ENCODE measurements at regions not wholly inside any gene's neighbourhood (a gene's known extent, or its start where the extent isn't known, plus 50 kb on each side); places are given as distances from the start of the nearest gene placed in this dataset.
"Not testable (repeated sequence)": the region's sequence is repeated elsewhere in the genome, so short reads cannot be mapped to it uniquely, and the experiment has no call there.

DNA sequence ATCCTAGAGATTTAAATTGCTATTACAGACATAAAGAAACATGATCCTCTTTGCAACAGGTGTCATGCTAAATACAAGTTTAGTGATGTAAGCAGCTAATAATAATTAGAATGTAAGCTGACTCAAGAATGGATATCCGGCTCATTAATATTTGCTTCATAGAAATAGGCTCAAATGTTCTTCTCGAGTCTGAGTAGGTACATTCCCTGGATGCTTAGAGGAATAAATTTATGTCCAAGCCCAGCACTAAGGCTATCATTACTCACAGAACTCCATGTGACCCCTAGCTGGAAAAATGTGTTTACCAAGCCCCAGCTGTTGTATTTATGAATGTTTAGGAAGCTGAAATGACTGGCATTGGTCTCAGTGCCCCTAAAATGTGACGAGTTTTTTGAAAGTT, 87.6 kb upstream of the TSPAN7 start:
- DNase-seq (ENCODE audit: low read depth) = peak; percentile 24

GRCh38 chrX:38474543-38474942, 86.8 kb upstream of the TSPAN7 start:
- no peak for DNase-seq (ENCODE audit: low read depth)

DNA sequence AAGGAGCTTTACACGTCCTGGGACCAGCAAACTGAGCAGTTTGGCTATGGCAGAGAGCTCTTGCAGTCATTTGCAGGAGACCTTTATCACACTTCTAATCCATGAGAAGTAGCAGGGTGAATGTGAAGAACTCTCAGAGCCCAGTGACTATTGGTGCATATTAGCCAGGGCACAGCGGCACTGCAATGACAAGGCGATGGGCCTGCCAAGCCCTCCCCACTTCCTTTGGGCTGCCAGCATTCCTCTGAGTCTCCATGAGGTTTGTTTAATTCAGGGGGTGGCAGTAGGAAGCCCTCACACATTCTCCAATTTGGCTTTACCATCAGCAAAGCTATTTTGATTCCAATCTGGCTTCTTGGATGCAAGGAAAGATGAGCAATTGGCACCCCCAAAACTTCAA, 79.2 kb upstream of the TSPAN7 start:
- no peak for DNase-seq (ENCODE audit: low read depth)

- DNase-seq (ENCODE audit: low read depth) = no peak
Observed at GRCh38 chrX:38484607-38485498, 76.5 kb upstream of the TSPAN7 start.

GRCh38 chrX:38489341-38489740, 72.0 kb upstream of the TSPAN7 start:
- no peak for DNase-seq (ENCODE audit: low read depth)

GRCh38 chrX:38494239-38494823, 67.0 kb upstream of the TSPAN7 start:
- no peak for DNase-seq (ENCODE audit: low read depth)

DNA sequence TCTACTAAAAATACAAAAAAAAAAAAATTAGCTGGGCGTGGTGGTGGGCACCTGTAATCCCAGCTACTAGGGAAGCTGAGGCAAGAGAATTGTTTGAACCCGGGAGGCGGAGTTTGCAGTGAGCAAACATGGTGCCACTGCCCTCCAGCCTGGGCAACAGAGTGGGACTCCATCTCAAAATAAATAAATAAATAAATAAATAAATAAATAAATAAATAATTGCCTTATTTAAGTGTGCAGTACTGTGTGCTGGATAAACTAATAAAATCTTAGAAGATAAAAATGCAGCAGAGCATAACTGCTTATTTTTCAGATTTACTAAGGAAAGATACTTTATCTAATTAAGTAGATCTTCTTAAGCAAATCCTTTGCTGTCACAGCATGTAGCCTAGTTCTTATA, 61.7 kb upstream of the TSPAN7 start:
- DNase-seq (ENCODE audit: low read depth) = not testable (repeated sequence)

GRCh38 chrX:38500141-38500540, 61.2 kb upstream of the TSPAN7 start:
- peak; percentile 31 for DNase-seq (ENCODE audit: low read depth)

GRCh38 chrX:38500866-38501265, 60.5 kb upstream of the TSPAN7 start:
- DNase-seq (ENCODE audit: low read depth) = peak; percentile 82

DNA sequence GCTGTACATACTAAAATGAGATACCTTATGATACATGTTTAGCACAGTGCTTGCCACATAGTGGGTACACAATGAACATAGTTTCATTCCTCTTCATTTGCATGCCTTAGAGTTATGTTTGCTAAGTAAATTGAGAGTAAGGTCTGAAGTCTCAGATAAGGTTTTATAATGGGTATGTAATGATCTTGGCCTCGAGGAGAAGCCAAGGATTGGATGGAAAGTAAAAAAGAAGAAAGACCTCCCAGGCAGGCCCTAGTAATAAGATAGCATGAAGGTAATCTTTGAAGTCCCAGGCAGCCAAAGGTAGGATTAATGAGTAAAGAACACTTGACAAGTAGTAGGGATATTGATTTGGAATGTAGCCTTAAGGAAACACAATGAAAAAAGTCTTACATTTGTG, 55.8 kb upstream of the TSPAN7 start:
- DNase-seq (ENCODE audit: low read depth) = no peak

Measured in myocyte (in vitro differentiated cells).